Endothelial cell (in vitro differentiated cells): ENCODE measurements at regions not wholly inside any gene's neighbourhood (a gene's known extent, or its start where the extent isn't known, plus 50 kb on each side); places are given as distances from the start of the nearest gene placed in this dataset.

Experiments
- DNase-seq: peaks from one replicate; pipeline ENCODE4 v3.0.0; 2021; ENCODE audit warnings: low spot score
- H3K27ac Mint-ChIP-seq: one replicate; pipeline ENCODE4 v1.8.0; 2021; ENCODE audit warnings: mixed read lengths, inconsistent platforms; ENCODE audit not compliant: unreplicated experiment
- H3K27me3 Mint-ChIP-seq: one replicate; pipeline ENCODE4 v1.8.0; 2021; ENCODE audit warnings: mild to moderate bottlenecking, moderate library complexity, mixed read lengths, inconsistent platforms; ENCODE audit not compliant: unreplicated experiment
- H3K36me3 Mint-ChIP-seq: one replicate; pipeline ENCODE4 v1.8.0; 2021; ENCODE audit warnings: mild to moderate bottlenecking, low read depth, mixed read lengths, inconsistent platforms; ENCODE audit not compliant: unreplicated experiment
- H3K4me1 Mint-ChIP-seq: one replicate; pipeline ENCODE4 v1.8.0; 2021; ENCODE audit warnings: mild to moderate bottlenecking, mixed read lengths, inconsistent platforms; ENCODE audit not compliant: unreplicated experiment
- H3K4me3 Mint-ChIP-seq: one replicate; pipeline ENCODE4 v1.8.0; 2021; ENCODE audit warnings: mild to moderate bottlenecking, mixed read lengths, inconsistent platforms; ENCODE audit not compliant: unreplicated experiment
- H3K9me3 Mint-ChIP-seq: one replicate; pipeline ENCODE4 v1.8.0; 2021; ENCODE audit warnings: mixed read lengths, inconsistent platforms; ENCODE audit not compliant: unreplicated experiment
- CTCF ChIP-seq: fragments of 200-600 bp; sonication (generic); IDR thresholded peaks from one replicate; pipeline ENCODE4 v1.5.0; 2021; ENCODE audit warnings: antibody characterized with exemption; ENCODE audit not compliant: unreplicated experiment

DNA sequence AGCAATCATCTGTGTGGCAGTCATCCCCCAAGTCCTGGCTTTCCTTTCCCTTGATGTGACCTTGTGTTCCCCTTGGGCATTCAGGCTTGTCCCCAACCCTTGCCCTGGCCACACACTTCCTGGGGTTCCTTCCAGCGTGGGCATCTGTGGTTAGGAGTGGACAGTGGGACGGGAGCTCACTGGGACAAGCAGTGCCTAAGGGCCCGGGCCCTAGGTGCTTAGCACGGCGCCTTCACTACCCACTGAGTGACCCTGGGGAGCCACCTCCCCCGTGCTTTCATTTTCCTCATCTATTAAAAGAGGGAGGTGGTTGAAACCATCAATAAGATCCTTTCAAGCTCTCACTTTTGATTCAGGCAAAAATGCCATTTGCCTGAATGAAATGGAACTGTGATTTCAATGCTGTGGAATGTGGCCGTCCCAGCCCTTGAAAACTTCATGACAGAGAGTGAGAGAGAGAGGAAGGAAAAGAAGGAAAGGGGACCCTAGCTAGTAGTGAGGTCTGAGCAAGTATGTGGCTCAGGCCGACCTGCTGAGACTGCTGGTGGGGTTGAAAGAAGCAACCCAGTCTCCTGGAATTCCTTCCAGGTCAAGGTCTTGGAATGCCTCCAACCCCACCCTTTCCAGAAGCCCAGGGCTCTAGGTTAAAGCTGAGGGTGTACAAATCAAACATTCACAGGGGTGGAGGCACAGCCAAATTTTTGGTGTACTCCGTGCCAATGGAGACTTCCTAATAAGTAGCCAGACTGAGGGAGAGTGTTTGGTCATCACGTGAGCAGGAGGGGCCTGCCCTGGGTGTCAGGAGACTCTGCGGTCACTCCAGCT lies 302.9 kb downstream of the TLE3 start:
- no peak for DNase-seq
- H3K27me3 Mint-ChIP-seq = peaks cover 2% of the 10 kb centered on the region
- H3K27ac Mint-ChIP-seq = no peak overlapping the region
- peaks cover 6% of the 10 kb centered on the region for H3K9me3 Mint-ChIP-seq
- H3K36me3 Mint-ChIP-seq = peaks cover 4% of the 10 kb centered on the region
- TF ChIP-seq CTCF = no peak
- H3K4me1 Mint-ChIP-seq = peaks cover 37% of the 10 kb centered on the region
- H3K4me3 Mint-ChIP-seq = no peak overlapping the region

GRCh38 chr15:69795601-69796000 lies 302.1 kb downstream of the TLE3 start:
- Mint-ChIP-seq H3K27me3 (no peaks in the 10 kb centered on the region), H3K36me3 (peaks cover 4% of the 10 kb centered on the region), H3K9me3 (peaks cover 6% of the 10 kb centered on the region), H3K4me3 (no peak overlapping the region), H3K4me1 (peaks cover 39% of the 10 kb centered on the region), H3K27ac (no peak overlapping the region)
- no peak for TF ChIP-seq CTCF
- DNase-seq = no peak

DNA sequence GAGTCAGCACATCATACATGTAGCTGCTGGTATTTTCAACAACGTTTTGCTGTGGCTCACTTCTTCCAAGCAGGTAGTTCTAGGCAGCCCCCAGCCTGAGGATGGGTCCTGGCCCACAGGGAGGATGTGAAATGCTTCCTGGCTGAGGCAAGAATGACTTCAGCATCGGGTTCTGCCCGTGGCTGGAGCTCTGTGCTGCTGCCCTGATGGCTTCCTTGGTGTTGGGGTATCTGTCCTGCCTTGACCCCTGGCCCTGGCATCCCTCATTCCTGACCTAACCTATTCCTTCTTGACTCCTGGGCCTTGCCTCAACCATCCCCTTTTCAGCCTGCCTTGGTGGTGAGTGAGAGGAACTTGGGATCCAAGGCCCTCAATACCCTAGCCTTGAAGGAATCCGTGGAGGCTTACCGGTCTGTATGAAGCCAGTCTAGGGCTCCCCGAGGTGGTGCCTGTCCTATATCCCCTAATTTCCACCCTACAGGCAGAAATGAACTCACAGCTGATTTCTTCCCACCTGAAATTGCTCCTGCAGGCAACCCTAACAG lies 300.6 kb downstream of the TLE3 start:
- no peak for TF ChIP-seq CTCF
- Mint-ChIP-seq H3K27ac (peak overlapping the region; percentile 72), H3K4me1 (peaks cover 41% of the 10 kb centered on the region), H3K36me3 (no peaks in the 10 kb centered on the region), H3K9me3 (no peaks in the 10 kb centered on the region), H3K27me3 (peaks cover 2% of the 10 kb centered on the region), H3K4me3 (no peak overlapping the region)
- no peak for DNase-seq

GRCh38 chr15:69797615-69798014 lies 300.1 kb downstream of the TLE3 start:
- no peaks in the 10 kb centered on the region for H3K36me3 Mint-ChIP-seq
- no peak for DNase-seq
- H3K9me3 Mint-ChIP-seq = no peaks in the 10 kb centered on the region
- peaks cover 2% of the 10 kb centered on the region for H3K27me3 Mint-ChIP-seq
- peaks cover 41% of the 10 kb centered on the region for H3K4me1 Mint-ChIP-seq
- no peak overlapping the region for H3K4me3 Mint-ChIP-seq
- no peak for TF ChIP-seq CTCF
- H3K27ac Mint-ChIP-seq = peak overlapping the region; percentile 72
